Esophagus squamous epithelium (tissue), 4 donors: ENCODE measurements at regions not wholly inside any gene's neighbourhood (a gene's known extent, or its start where the extent isn't known, plus 50 kb on each side); places are given as distances from the start of the nearest gene placed in this dataset.

Experiments
- CTCF ChIP-seq, 6 experiments: fragments of 450-650 bp in 4 of 6; fragments of 200-600 bp in 2 of 6; sonication (generic) in 2 of 6; IDR thresholded peaks; one replicate each; pipeline ENCODE4 v1.5.1; 2016 to 2019; ENCODE audit warnings: antibody characterized with exemption in 6 of 6, mild to moderate bottlenecking in 4 of 6, moderate library complexity in 4 of 6
- POLR2A ChIP-seq, 4 donors: fragments of 450-650 bp; IDR thresholded peaks; one replicate each; pipeline ENCODE4 v1.6.1; 2017; ENCODE audit warnings: antibody characterized with exemption in 4 of 4, mild to moderate bottlenecking in 4 of 4, moderate library complexity in 3 of 4

GRCh38 chr9:106643211-106643930 is 219.6 kb upstream of the ZNF462 start:
- TF ChIP-seq POLR2A (IDR thresholded peaks at IDR 0.05) (no peak), CTCF (IDR thresholded peaks at IDR 0.05) (no peak)
